Thoracic aorta (tissue), 2 donors: ENCODE measurements at regions not wholly inside any gene's neighbourhood (a gene's known extent, or its start where the extent isn't known, plus 50 kb on each side); places are given as distances from the start of the nearest gene placed in this dataset.

Experiments used
- ATAC-seq: fragments of 150-250 bp; one replicate; pipeline ENCODE4 v1.8.0; 2017; ENCODE audit warnings: low read depth; ENCODE audit not compliant: insufficient number of reproducible peaks, low FRiP score
- DNase-seq: peaks from one replicate; pipeline ENCODE4 v3.0.0-alpha.2; 2020; ENCODE audit warnings: low spot score
- H3K27ac ChIP-seq, 2 donors: fragments of 200-600 bp; sonication (generic); 1 replicate in 1 of 2; 2 replicates in 1 of 2; pipeline ENCODE4 v1.5.1; 2016; ENCODE audit warnings: mild to moderate bottlenecking in 2 of 2, moderate library complexity in 2 of 2
- H3K27me3 ChIP-seq: fragments of 200-600 bp; sonication (generic); replicated peaks from 2 replicates; pipeline ENCODE4 v1.6.0; 2016; ENCODE audit warnings: mild to moderate bottlenecking; ENCODE audit not compliant: insufficient read depth
- H3K36me3 ChIP-seq: fragments of 200-600 bp; sonication (generic); one replicate; pipeline ENCODE4 v1.5.1; 2016
- H3K4me1 ChIP-seq, 2 donors: fragments of 200-600 bp; sonication (generic); 1 replicate in 1 of 2; 2 replicates in 1 of 2; pipeline versions ENCODE4 v1.5.1 to v1.6.0; 2016; ENCODE audit warnings: low read depth in 2 of 2, mild to moderate bottlenecking in 1 of 2; ENCODE audit not compliant: control insufficient read depth in 1 of 2
- H3K4me3 ChIP-seq: fragments of 200-600 bp; sonication (generic); 2 replicates; pipeline ENCODE4 v1.5.1; 2016; ENCODE audit warnings: mild to moderate bottlenecking
- H3K9me3 ChIP-seq: fragments of 200-600 bp; sonication (generic); 2 replicates; pipeline ENCODE4 v1.5.1; 2016
- CTCF ChIP-seq: fragments of 200-600 bp; sonication (generic); IDR thresholded peaks from one replicate; pipeline ENCODE4 v1.5.1; 2019; ENCODE audit warnings: antibody characterized with exemption

- Histone ChIP-seq H3K4me1 (no peaks in the 10 kb centered on the region), H3K27me3 (no peaks in the 10 kb centered on the region), H3K27ac (no peak overlapping the region), H3K9me3 (no peaks in the 10 kb centered on the region), H3K4me3 (no peak overlapping the region), H3K36me3 (no peaks in the 10 kb centered on the region)
- ATAC-seq = no peak
- no peak for TF ChIP-seq CTCF
- no peak for DNase-seq
Observed at GRCh38 chr5:109943701-109944235, 254.0 kb downstream of the MAN2A1 start.

- Histone ChIP-seq H3K4me3 (no peak overlapping the region), H3K27ac (no peak overlapping the region), H3K27me3 (no peaks in the 10 kb centered on the region), H3K36me3 (no peaks in the 10 kb centered on the region), H3K9me3 (no peaks in the 10 kb centered on the region), H3K4me1 (no peaks in the 10 kb centered on the region)
- no peak for ATAC-seq
- no peak for DNase-seq
- no peak for TF ChIP-seq CTCF
Observed at GRCh38 chr5:109944461-109944860, 254.7 kb downstream of the MAN2A1 start.

- no peak for TF ChIP-seq CTCF
- Histone ChIP-seq H3K4me1 (no peaks in the 10 kb centered on the region), H3K27me3 (no peaks in the 10 kb centered on the region), H3K27ac (no peak overlapping the region), H3K36me3 (no peaks in the 10 kb centered on the region), H3K4me3 (no peak overlapping the region), H3K9me3 (no peaks in the 10 kb centered on the region)
- ATAC-seq (no peak), DNase-seq (no peak)
Observed at GRCh38 chr5:109945097-109945678, 255.5 kb downstream of the MAN2A1 start.

GRCh38 chr5:109945723-109946480 is 256.2 kb downstream of the MAN2A1 start:
- DNase-seq (no peak), ATAC-seq (no peak)
- Histone ChIP-seq H3K27me3 (no peaks in the 10 kb centered on the region), H3K27ac (no peak overlapping the region), H3K4me3 (no peak overlapping the region), H3K36me3 (no peaks in the 10 kb centered on the region), H3K9me3 (no peaks in the 10 kb centered on the region), H3K4me1 (no peaks in the 10 kb centered on the region)
- TF ChIP-seq CTCF = no peak

- ATAC-seq (no peak), DNase-seq (no peak)
- no peaks in the 10 kb centered on the region for H3K9me3 ChIP-seq
- no peak for TF ChIP-seq CTCF
- no peaks in the 10 kb centered on the region for H3K36me3 ChIP-seq
- no peak overlapping the region for H3K27ac ChIP-seq
- H3K27me3 ChIP-seq = no peaks in the 10 kb centered on the region
- H3K4me3 ChIP-seq = no peak overlapping the region
- no peaks in the 10 kb centered on the region for H3K4me1 ChIP-seq
Observed at GRCh38 chr5:109946610-109947009, 256.9 kb downstream of the MAN2A1 start.
